IPS-18a (cell line): ENCODE measurements at regions not wholly inside any gene's neighbourhood (a gene's known extent, or its start where the extent isn't known, plus 50 kb on each side); places are given as distances from the start of the nearest gene placed in this dataset.

ENCODE experiments used
- H3K27ac ChIP-seq: one replicate; pipeline ENCODE4 v1.5.1; 2013; ENCODE audit warnings: low read length
- H3K27me3 ChIP-seq: one replicate; pipeline ENCODE4 v1.6.1; 2013; ENCODE audit warnings: mild to moderate bottlenecking, low read length; ENCODE audit not compliant: control insufficient read depth, insufficient read depth
- H3K36me3 ChIP-seq: one replicate; pipeline ENCODE4 v1.6.1; 2013; ENCODE audit warnings: low read depth, low read length; ENCODE audit not compliant: control insufficient read depth
- H3K4me1 ChIP-seq: one replicate; pipeline ENCODE4 v1.6.1; 2013; ENCODE audit warnings: low read depth, low read length; ENCODE audit not compliant: control insufficient read depth
- H3K4me3 ChIP-seq: one replicate; pipeline ENCODE4 v1.5.1; 2013; ENCODE audit warnings: low read length
- H3K9ac ChIP-seq: one replicate; pipeline ENCODE4 v1.6.1; 2013; ENCODE audit warnings: mild to moderate bottlenecking, low read length, moderate library complexity
- H3K9me3 ChIP-seq: one replicate; pipeline ENCODE4 v1.6.1; 2013; ENCODE audit warnings: low read depth, low read length; ENCODE audit not compliant: control insufficient read depth

- H3K4me1 ChIP-seq = no peaks in the 10 kb centered on the region
These were observed 52.4 kb upstream of the SPATA13 start for GRCh38 chr13:24107955-24108614.

GRCh38 chr13:24108615-24108965, 51.9 kb upstream of the SPATA13 start:
- no peaks in the 10 kb centered on the region for H3K9me3 ChIP-seq
- no peaks in the 10 kb centered on the region for H3K36me3 ChIP-seq
- no peaks in the 10 kb centered on the region for H3K27me3 ChIP-seq
- H3K4me3 ChIP-seq = no peak overlapping the region
- H3K27ac ChIP-seq = no peak overlapping the region
- no peaks in the 10 kb centered on the region for H3K4me1 ChIP-seq
- no peak overlapping the region for H3K9ac ChIP-seq

More at GRCh38 chr13:24107955-24108614, 52.4 kb upstream of the SPATA13 start:
- H3K36me3 ChIP-seq = no peaks in the 10 kb centered on the region
- H3K9me3 ChIP-seq = no peaks in the 10 kb centered on the region
- H3K9ac ChIP-seq = no peak overlapping the region
- no peaks in the 10 kb centered on the region for H3K27me3 ChIP-seq
- H3K4me3 ChIP-seq = no peak overlapping the region
- no peak overlapping the region for H3K27ac ChIP-seq

GRCh38 chr13:24110011-24110410, 50.5 kb upstream of the SPATA13 start:
- Histone ChIP-seq H3K9ac (no peak overlapping the region), H3K27me3 (no peaks in the 10 kb centered on the region), H3K27ac (no peak overlapping the region), H3K4me3 (no peak overlapping the region), H3K9me3 (no peaks in the 10 kb centered on the region), H3K36me3 (no peaks in the 10 kb centered on the region), H3K4me1 (no peaks in the 10 kb centered on the region)
